ENCODE measurements at regions not wholly inside any gene's neighbourhood (a gene's known extent, or its start where the extent isn't known, plus 50 kb on each side); places are given as distances from the start of the nearest gene placed in this dataset.

- TF ChIP-seq, protein P1, sequence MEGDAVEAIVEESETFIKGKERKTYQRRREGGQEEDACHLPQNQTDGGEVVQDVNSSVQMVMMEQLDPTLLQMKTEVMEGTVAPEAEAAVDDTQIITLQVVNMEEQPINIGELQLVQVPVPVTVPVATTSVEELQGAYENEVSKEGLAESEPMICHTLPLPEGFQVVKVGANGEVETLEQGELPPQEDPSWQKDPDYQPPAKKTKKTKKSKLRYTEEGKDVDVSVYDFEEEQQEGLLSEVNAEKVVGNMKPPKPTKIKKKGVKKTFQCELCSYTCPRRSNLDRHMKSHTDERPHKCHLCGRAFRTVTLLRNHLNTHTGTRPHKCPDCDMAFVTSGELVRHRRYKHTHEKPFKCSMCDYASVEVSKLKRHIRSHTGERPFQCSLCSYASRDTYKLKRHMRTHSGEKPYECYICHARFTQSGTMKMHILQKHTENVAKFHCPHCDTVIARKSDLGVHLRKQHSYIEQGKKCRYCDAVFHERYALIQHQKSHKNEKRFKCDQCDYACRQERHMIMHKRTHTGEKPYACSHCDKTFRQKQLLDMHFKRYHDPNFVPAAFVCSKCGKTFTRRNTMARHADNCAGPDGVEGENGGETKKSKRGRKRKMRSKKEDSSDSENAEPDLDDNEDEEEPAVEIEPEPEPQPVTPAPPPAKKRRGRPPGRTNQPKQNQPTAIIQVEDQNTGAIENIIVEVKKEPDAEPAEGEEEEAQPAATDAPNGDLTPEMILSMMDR (IDR thresholded peaks at IDR 0.05; ENCODE audit: insufficient read depth, low read length) = no peak
- TF ChIP-seq REST (IDR thresholded peaks at IDR 0.05; ENCODE audit: insufficient replicate concordance, low read depth) = no peak
- TF ChIP-seq POLR2AphosphoS5 (IDR thresholded peaks at IDR 0.05; ENCODE audit: low read depth) = no peak
- no peak for TF ChIP-seq GABPA (IDR thresholded peaks at IDR 0.05; ENCODE audit: low read depth)
These were observed 107.9 kb upstream of the PALMD start for GRCh38 chr1:99537886-99538617.

All from HL-60 (cell line).